ENCODE measurements at regions not wholly inside any gene's neighbourhood (a gene's known extent, or its start where the extent isn't known, plus 50 kb on each side); places are given as distances from the start of the nearest gene placed in this dataset.

DNA sequence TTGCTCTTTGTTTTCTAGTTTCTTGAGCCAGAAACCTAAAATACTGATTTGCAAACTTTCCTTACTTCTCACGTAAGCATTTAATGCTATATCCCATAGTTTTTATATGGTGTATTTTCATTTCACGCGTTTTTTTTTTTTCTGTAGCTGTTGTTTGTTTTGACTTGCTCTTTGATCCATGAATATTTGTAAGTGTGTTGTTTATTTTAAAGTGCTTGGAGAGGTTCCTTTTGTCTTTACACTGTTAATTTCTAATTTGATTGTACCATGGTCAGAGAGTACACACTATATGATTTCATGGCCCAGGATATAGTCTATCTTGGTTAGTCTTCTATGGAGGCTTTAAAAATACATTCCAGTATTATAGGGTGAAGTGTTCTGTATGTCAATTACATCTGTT, 84.8 kb upstream of the RNF217 start:
- H3K9me3 Mint-ChIP-seq (ENCODE audit: insufficient read depth) = no peaks in the 10 kb centered on the region
- H3K27ac Mint-ChIP-seq = no peak overlapping the region
- no peaks in the 10 kb centered on the region for H3K36me3 ChIP-seq (replicated peaks in 1 of 2; ENCODE audit: control extremely low read depth in 1 of 2, control insufficient read depth in 1 of 2, extremely low read depth in 1 of 2, insufficient read depth in 2 of 2, low read length in 1 of 2)
- H3K79me2 ChIP-seq (ENCODE audit: control insufficient read depth, insufficient read depth, low read length) = no peaks in the 10 kb centered on the region
- no peaks in the 10 kb centered on the region for H3K27me3 ChIP-seq (replicated peaks in 1 of 4; ENCODE audit: control extremely low read depth in 1 of 4, control insufficient read depth in 3 of 4, insufficient read depth in 4 of 4, low read length in 3 of 4)
- no peak for DNase-seq
- intact Hi-C loops (cut with micrococcal nuclease) = no loop called here
- no peaks in the 10 kb centered on the region for H3K4me1 ChIP-seq (ENCODE audit: control insufficient read depth in 2 of 2, insufficient read depth in 2 of 2, low read length in 2 of 2)
- peaks cover 0 to 9% (median 0%) of the 10 kb centered on the region in 3 donors for H3K9me3 ChIP-seq (ENCODE audit: control extremely low read depth in 1 of 3, control insufficient read depth in 2 of 3, insufficient read depth in 1 of 3, low read length in 2 of 3)
- no peak overlapping the region for H3K9ac ChIP-seq (ENCODE audit: low read length)
- no peak overlapping the region for H3K27ac ChIP-seq (ENCODE audit: low read length in 2 of 2)
- TF ChIP-seq EZH2 (IDR thresholded peaks at IDR 0.05; ENCODE audit: borderline replicate concordance, insufficient read depth, low read depth, low read length, poor library complexity, severe bottlenecking) = no peak
- TF ChIP-seq, protein P1, sequence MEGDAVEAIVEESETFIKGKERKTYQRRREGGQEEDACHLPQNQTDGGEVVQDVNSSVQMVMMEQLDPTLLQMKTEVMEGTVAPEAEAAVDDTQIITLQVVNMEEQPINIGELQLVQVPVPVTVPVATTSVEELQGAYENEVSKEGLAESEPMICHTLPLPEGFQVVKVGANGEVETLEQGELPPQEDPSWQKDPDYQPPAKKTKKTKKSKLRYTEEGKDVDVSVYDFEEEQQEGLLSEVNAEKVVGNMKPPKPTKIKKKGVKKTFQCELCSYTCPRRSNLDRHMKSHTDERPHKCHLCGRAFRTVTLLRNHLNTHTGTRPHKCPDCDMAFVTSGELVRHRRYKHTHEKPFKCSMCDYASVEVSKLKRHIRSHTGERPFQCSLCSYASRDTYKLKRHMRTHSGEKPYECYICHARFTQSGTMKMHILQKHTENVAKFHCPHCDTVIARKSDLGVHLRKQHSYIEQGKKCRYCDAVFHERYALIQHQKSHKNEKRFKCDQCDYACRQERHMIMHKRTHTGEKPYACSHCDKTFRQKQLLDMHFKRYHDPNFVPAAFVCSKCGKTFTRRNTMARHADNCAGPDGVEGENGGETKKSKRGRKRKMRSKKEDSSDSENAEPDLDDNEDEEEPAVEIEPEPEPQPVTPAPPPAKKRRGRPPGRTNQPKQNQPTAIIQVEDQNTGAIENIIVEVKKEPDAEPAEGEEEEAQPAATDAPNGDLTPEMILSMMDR (IDR thresholded peaks at IDR 0.05) = no peak
- no peak overlapping the region for H3K4me2 ChIP-seq (replicated peaks; ENCODE audit: low read depth, low read length, poor library complexity, severe bottlenecking)
- H4K20me1 ChIP-seq (ENCODE audit: control insufficient read depth, insufficient read depth, low read length, poor library complexity, severe bottlenecking) = no peaks in the 10 kb centered on the region
- no peak for ATAC-seq (ENCODE audit: low read depth)
- ChIA-PET POLR2A (no interaction called here), CTCF (no interaction called here)
- WGBS (ENCODE audit: insufficient coverage) = no CpG with 5 or more reads among the region's 3 CpGs
- H3K4me3 Mint-ChIP-seq = no peak overlapping the region
- no peak overlapping the region for H3K4me3 ChIP-seq (ENCODE audit: control extremely low read depth in 1 of 5, extremely low read depth in 1 of 5, insufficient read depth in 1 of 5, low read depth in 2 of 5, low read length in 4 of 5)
- H3K27me3 Mint-ChIP-seq = no peaks in the 10 kb centered on the region
- peaks cover under 1% of the 10 kb centered on the region for H3K4me1 Mint-ChIP-seq
- no peak overlapping the region for H2AFZ ChIP-seq (ENCODE audit: insufficient read depth, low read depth, low read length, poor library complexity, severe bottlenecking)

- no peaks in the 10 kb centered on the region for H3K36me3 ChIP-seq (replicated peaks in 1 of 2; ENCODE audit: control extremely low read depth in 1 of 2, control insufficient read depth in 1 of 2, extremely low read depth in 1 of 2, insufficient read depth in 2 of 2, low read length in 1 of 2)
- H3K4me1 ChIP-seq (ENCODE audit: control insufficient read depth in 2 of 2, insufficient read depth in 2 of 2, low read length in 2 of 2) = no peaks in the 10 kb centered on the region
- H3K27me3 ChIP-seq (replicated peaks in 1 of 4; ENCODE audit: control extremely low read depth in 1 of 4, control insufficient read depth in 3 of 4, insufficient read depth in 4 of 4, low read length in 3 of 4) = no peaks in the 10 kb centered on the region
- no peak for TF ChIP-seq EZH2 (IDR thresholded peaks at IDR 0.05; ENCODE audit: borderline replicate concordance, insufficient read depth, low read depth, low read length, poor library complexity, severe bottlenecking)
- TF ChIP-seq, protein P1 (IDR thresholded peaks at IDR 0.05) = no peak
- no peak overlapping the region for H3K4me2 ChIP-seq (replicated peaks; ENCODE audit: low read depth, low read length, poor library complexity, severe bottlenecking)
- H3K79me2 ChIP-seq (ENCODE audit: control insufficient read depth, insufficient read depth, low read length) = no peaks in the 10 kb centered on the region
- Mint-ChIP-seq H3K4me3 (no peak overlapping the region), H3K9me3 (ENCODE audit: insufficient read depth) (no peaks in the 10 kb centered on the region), H3K27me3 (no peaks in the 10 kb centered on the region), H3K27ac (no peak overlapping the region), H3K4me1 (peaks cover 6% of the 10 kb centered on the region)
- WGBS (ENCODE audit: insufficient coverage) = 85% methylated on average over 3 of the region's 4 CpGs
- ChIA-PET CTCF (no interaction called here), POLR2A (no interaction called here)
- no peak overlapping the region for H2AFZ ChIP-seq (ENCODE audit: insufficient read depth, low read depth, low read length, poor library complexity, severe bottlenecking)
- DNase-seq (no peak), ATAC-seq (ENCODE audit: low read depth) (no peak)
- H3K9ac ChIP-seq (ENCODE audit: low read length) = no peak overlapping the region
- H4K20me1 ChIP-seq (ENCODE audit: control insufficient read depth, insufficient read depth, low read length, poor library complexity, severe bottlenecking) = no peaks in the 10 kb centered on the region
- intact Hi-C loops (cut with micrococcal nuclease) = no loop called here
- no peak overlapping the region for H3K4me3 ChIP-seq (ENCODE audit: control extremely low read depth in 1 of 5, extremely low read depth in 1 of 5, insufficient read depth in 1 of 5, low read depth in 2 of 5, low read length in 4 of 5)
- H3K27ac ChIP-seq (ENCODE audit: low read length in 2 of 2) = no peak overlapping the region
- H3K9me3 ChIP-seq (ENCODE audit: control extremely low read depth in 1 of 3, control insufficient read depth in 2 of 3, insufficient read depth in 1 of 3, low read length in 2 of 3) = peaks cover 0 to 9% (median 0%) of the 10 kb centered on the region in 3 donors
Observed at GRCh38 chr6:124879110-124879991, 82.9 kb upstream of the RNF217 start.

Data from B cell (primary cell).